ENCODE measurements at regions not wholly inside any gene's neighbourhood (a gene's known extent, or its start where the extent isn't known, plus 50 kb on each side); places are given as distances from the start of the nearest gene placed in this dataset.

DNA sequence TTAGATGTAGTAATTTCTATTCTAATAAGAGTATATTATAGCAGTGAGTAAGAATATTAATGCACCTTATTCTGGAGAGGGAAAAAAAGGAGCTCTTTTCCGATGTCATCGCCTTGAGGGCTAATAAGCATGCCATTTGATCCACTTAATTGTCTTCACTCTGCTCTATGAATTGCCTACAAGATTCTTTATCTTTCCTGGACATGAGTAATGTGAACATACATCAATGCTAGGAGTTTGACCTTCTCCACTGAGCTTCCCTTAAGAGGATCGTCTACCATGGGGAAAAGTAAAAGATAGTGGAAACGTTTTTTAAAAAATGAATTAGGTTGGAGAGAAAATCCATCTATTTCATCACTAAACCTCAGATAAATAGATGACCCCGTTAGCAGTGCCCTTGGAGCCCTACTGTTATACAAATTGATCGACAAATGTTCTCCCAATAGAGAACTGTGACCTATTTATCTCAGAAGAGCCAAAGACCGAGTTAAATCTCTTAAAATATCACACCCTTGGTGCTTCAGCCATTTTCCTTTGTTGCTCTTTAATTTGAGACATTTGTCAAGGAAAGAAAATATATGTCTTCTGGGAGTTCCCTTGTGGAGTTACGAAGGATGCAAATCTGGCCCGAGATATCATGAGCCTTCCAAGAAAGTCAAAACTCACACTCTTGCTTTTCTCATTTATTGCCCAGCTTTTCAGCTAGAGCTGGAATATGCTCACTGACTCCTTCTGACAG, 898.5 kb downstream of the KCNJ2 start:
- no peak for TF ChIP-seq POLR2A (IDR thresholded peaks at IDR 0.05)
- TF ChIP-seq, protein P1, sequence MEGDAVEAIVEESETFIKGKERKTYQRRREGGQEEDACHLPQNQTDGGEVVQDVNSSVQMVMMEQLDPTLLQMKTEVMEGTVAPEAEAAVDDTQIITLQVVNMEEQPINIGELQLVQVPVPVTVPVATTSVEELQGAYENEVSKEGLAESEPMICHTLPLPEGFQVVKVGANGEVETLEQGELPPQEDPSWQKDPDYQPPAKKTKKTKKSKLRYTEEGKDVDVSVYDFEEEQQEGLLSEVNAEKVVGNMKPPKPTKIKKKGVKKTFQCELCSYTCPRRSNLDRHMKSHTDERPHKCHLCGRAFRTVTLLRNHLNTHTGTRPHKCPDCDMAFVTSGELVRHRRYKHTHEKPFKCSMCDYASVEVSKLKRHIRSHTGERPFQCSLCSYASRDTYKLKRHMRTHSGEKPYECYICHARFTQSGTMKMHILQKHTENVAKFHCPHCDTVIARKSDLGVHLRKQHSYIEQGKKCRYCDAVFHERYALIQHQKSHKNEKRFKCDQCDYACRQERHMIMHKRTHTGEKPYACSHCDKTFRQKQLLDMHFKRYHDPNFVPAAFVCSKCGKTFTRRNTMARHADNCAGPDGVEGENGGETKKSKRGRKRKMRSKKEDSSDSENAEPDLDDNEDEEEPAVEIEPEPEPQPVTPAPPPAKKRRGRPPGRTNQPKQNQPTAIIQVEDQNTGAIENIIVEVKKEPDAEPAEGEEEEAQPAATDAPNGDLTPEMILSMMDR (IDR thresholded peaks at IDR 0.05) = no peak
- H3K9me3 ChIP-seq = no peaks in the 10 kb centered on the region
- 70% methylated on average over 9 of the region's 9 CpGs for WGBS (ENCODE audit: insufficient coverage, low coverage, low lambda C conversion rate, missing lambda C conversion rate)
- ATAC-seq (no peak), DNase-seq (no peak)
- no peak overlapping the region for H3K4me3 ChIP-seq
- no peaks in the 10 kb centered on the region for H3K27me3 ChIP-seq
- no peaks in the 10 kb centered on the region for H3K36me3 ChIP-seq
- H3K4me1 ChIP-seq = no peaks in the 10 kb centered on the region
- intact Hi-C loops (cut with DNase I) = no loop called here
- no peak overlapping the region for H3K27ac ChIP-seq

GRCh38 chr17:71068408-71068750, 899.0 kb downstream of the KCNJ2 start:
- TF ChIP-seq, protein P1 (IDR thresholded peaks at IDR 0.05) = no peak
- TF ChIP-seq POLR2A (IDR thresholded peaks at IDR 0.05) = no peak
- intact Hi-C loops (cut with DNase I) = no loop called here
- H3K9me3 ChIP-seq = no peaks in the 10 kb centered on the region
- H3K27ac ChIP-seq = no peak overlapping the region
- H3K27me3 ChIP-seq = no peaks in the 10 kb centered on the region
- no peaks in the 10 kb centered on the region for H3K4me1 ChIP-seq
- ATAC-seq (no peak), DNase-seq (no peak)
- no peak overlapping the region for H3K4me3 ChIP-seq
- H3K36me3 ChIP-seq = no peaks in the 10 kb centered on the region

GRCh38 chr17:71071041-71071440, 901.7 kb downstream of the KCNJ2 start:
- H3K4me3 ChIP-seq = no peak overlapping the region
- H3K36me3 ChIP-seq = no peaks in the 10 kb centered on the region
- 96% methylated on average over 4 of the region's 4 CpGs for WGBS (ENCODE audit: insufficient coverage, low coverage, low lambda C conversion rate, missing lambda C conversion rate)
- ATAC-seq = no peak
- no peak for DNase-seq
- intact Hi-C loops (cut with DNase I) = no loop called here
- no peak for TF ChIP-seq POLR2A (IDR thresholded peaks at IDR 0.05)
- TF ChIP-seq, protein P1 (IDR thresholded peaks at IDR 0.05) = no peak
- H3K9me3 ChIP-seq = no peaks in the 10 kb centered on the region
- no peaks in the 10 kb centered on the region for H3K27me3 ChIP-seq
- H3K27ac ChIP-seq = no peak overlapping the region
- no peaks in the 10 kb centered on the region for H3K4me1 ChIP-seq

DNA sequence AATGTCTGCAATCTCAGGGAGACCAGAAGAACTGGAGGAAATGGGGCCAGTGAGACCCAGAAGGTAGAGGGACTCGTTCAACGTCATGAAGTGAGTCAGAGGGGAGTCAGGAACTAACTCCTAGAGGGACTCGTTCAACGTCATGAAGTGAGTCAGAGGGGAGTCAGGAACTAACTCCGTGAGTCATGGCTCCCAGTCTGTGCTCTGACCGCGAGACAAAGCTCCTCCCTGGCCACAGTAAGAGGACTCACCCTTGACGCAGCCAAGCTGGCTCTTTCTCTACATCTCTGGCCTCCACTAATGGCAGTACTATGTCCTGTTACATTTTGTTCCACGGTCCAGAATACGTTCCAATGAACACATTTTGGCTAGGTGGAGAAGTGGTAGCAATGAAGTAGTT, 902.5 kb downstream of the KCNJ2 start:
- no peaks in the 10 kb centered on the region for H3K4me1 ChIP-seq
- ATAC-seq = no peak
- no peak overlapping the region for H3K27ac ChIP-seq
- H3K9me3 ChIP-seq = no peaks in the 10 kb centered on the region
- intact Hi-C loops (cut with DNase I) = no loop called here
- H3K36me3 ChIP-seq = no peaks in the 10 kb centered on the region
- no peak for DNase-seq
- H3K4me3 ChIP-seq = no peak overlapping the region
- TF ChIP-seq POLR2A (IDR thresholded peaks at IDR 0.05) = no peak
- TF ChIP-seq, protein P1 (IDR thresholded peaks at IDR 0.05) = no peak
- H3K27me3 ChIP-seq = no peaks in the 10 kb centered on the region
- whole genome bisulfite sequencing (ENCODE audit: insufficient coverage, low coverage, low lambda C conversion rate, missing lambda C conversion rate) = 75% methylated on average over 10 of the region's 10 CpGs

DNA sequence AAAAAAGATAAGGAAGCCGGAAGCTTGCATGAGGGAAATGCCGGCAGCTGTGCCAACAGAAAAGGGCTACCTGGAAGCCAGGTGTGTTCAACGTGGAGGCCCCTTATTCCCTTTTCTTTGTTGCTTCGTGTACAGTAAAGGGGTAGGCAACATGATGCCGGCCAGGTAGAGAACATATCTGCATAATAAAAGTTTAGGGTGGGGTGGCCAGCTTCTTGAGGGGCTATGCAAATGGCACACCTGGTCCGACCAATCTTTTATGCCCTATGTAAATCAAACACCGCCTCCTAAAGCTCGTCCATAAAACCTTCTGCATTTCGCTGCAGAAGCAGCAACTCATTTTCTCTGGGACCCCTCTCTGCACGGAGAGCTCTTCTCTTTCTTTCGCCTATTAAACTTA, 911.6 kb downstream of the KCNJ2 start:
- intact Hi-C loops (cut with DNase I) = no loop called here
- ATAC-seq = no peak

More for the DNA sequence above, 911.6 kb downstream of the KCNJ2 start:
- H3K36me3 ChIP-seq = no peaks in the 10 kb centered on the region
- H3K27me3 ChIP-seq = no peaks in the 10 kb centered on the region
- H3K9me3 ChIP-seq = no peaks in the 10 kb centered on the region
- peaks cover 0 to 11% (median 0%) of the 10 kb centered on the region in 4 donors for H3K4me1 ChIP-seq
- H3K27ac ChIP-seq = no peak overlapping the region
- no peak for TF ChIP-seq POLR2A (IDR thresholded peaks at IDR 0.05)
- TF ChIP-seq, protein P1 (IDR thresholded peaks at IDR 0.05) = no peak
- 78% methylated on average over 10 of the region's 11 CpGs for WGBS (ENCODE audit: insufficient coverage, low coverage, low lambda C conversion rate, missing lambda C conversion rate)
- H3K4me3 ChIP-seq = no peak overlapping the region
- no peak for DNase-seq
